Left lung (tissue), 4 donors: ENCODE measurements at regions not wholly inside any gene's neighbourhood (a gene's known extent, or its start where the extent isn't known, plus 50 kb on each side); places are given as distances from the start of the nearest gene placed in this dataset.
"Not testable (repeated sequence)": the region's sequence is repeated elsewhere in the genome, so short reads cannot be mapped to it uniquely, and the experiment has no call there.

Source experiments
- ATAC-seq: fragments of 200-7000 bp; cut with Tn5 transposase; one replicate; pipeline ENCODE4 v1.9.1; 2020; ENCODE audit warnings: moderate library complexity
- DNase-seq, 4 donors: peaks; one replicate each; pipeline ENCODE4 v3.0.0-alpha.2; 2013 to 2020
- H3K27ac ChIP-seq, 2 donors: fragments of 200-600 bp; sonication (generic) in 1 of 2; one replicate each; pipeline versions ENCODE4 v1.5.0 to v1.8.0; 2020 to 2021
- H3K27me3 ChIP-seq, 2 donors: fragments of 200-600 bp; sonication (generic) in 1 of 2; one replicate each; pipeline versions ENCODE4 v1.5.0 to v1.8.0; 2020 to 2021
- H3K36me3 ChIP-seq, 2 donors: fragments of 200-600 bp; sonication (generic) in 1 of 2; one replicate each; pipeline versions ENCODE4 v1.5.0 to v1.8.0; 2020 to 2021
- H3K4me1 ChIP-seq, 2 donors: fragments of 200-600 bp; one replicate each; pipeline ENCODE4 v1.8.0; 2021
- H3K4me3 ChIP-seq, 2 donors: fragments of 200-600 bp; sonication (generic) in 1 of 2; one replicate each; pipeline versions ENCODE4 v1.5.0 to v1.8.0; 2020 to 2021; ENCODE audit warnings: mild to moderate bottlenecking in 1 of 2
- H3K9me3 ChIP-seq, 2 donors: fragments of 200-600 bp; sonication (generic) in 1 of 2; one replicate each; pipeline versions ENCODE4 v1.5.0 to v1.8.0; 2020 to 2021
- CTCF ChIP-seq, 2 donors: fragments of 200-600 bp; sonication (generic) in 1 of 2; IDR thresholded peaks; one replicate each; pipeline versions ENCODE4 v1.5.0 to v1.8.0; 2021; ENCODE audit warnings: antibody characterized with exemption in 2 of 2
- intact Hi-C, 2 donors: fragments of 100-400 bp; cut with DNase I; formaldehyde crosslinking; loops; one replicate each; pipeline versions ENCODE4 v1.11.2 to v1.14.2; 2022
- donor health status: DM: no; HTN: yes; CAD: no.
- donor health status: DM: no; HTN: no; CAD: no.

- ATAC-seq (no peak), DNase-seq (no peak)
- Histone ChIP-seq H3K36me3 (no peaks in the 10 kb centered on the region), H3K4me3 (no peak overlapping the region), H3K27ac (no peak overlapping the region), H3K4me1 (no peaks in the 10 kb centered on the region), H3K9me3 (no peaks in the 10 kb centered on the region), H3K27me3 (peaks cover 0 to 12% of the 10 kb centered on the region in 2 donors)
- TF ChIP-seq CTCF (IDR thresholded peaks at IDR 0.05): no peak
- intact Hi-C loops: no loop called here
Observed at GRCh38 chrX:114450911-114451310, 133.0 kb upstream of the HTR2C start.

GRCh38 chrX:114451397-114451796 lies 132.5 kb upstream of the HTR2C start:
- Histone ChIP-seq H3K27me3 (peaks cover 0 to 12% of the 10 kb centered on the region in 2 donors), H3K4me1 (no peaks in the 10 kb centered on the region), H3K36me3 (no peaks in the 10 kb centered on the region), H3K27ac (no peak overlapping the region), H3K4me3 (no peak overlapping the region), H3K9me3 (no peaks in the 10 kb centered on the region)
- DNase-seq (no peak), ATAC-seq (no peak)
- TF ChIP-seq CTCF (IDR thresholded peaks at IDR 0.05): no peak
- intact Hi-C loops: no loop called here

GRCh38 chrX:114462266-114462665 lies 121.6 kb upstream of the HTR2C start:
- no peak for ATAC-seq
- H3K27ac ChIP-seq: no peak overlapping the region
- no peak overlapping the region for H3K4me3 ChIP-seq
- no peaks in the 10 kb centered on the region for H3K4me1 ChIP-seq
- H3K36me3 ChIP-seq: no peaks in the 10 kb centered on the region
- intact Hi-C loops: no loop called here
- DNase-seq: no peak
- TF ChIP-seq CTCF (IDR thresholded peaks at IDR 0.05): no peak
- no peaks in the 10 kb centered on the region for H3K27me3 ChIP-seq
- H3K9me3 ChIP-seq: no peaks in the 10 kb centered on the region

- H3K4me3 ChIP-seq: no peak overlapping the region
- no peaks in the 10 kb centered on the region for H3K9me3 ChIP-seq
- intact Hi-C loops: no loop called here
- no peak for TF ChIP-seq CTCF (IDR thresholded peaks at IDR 0.05)
- no peak overlapping the region for H3K27ac ChIP-seq
- H3K4me1 ChIP-seq: no peaks in the 10 kb centered on the region
- no peaks in the 10 kb centered on the region for H3K27me3 ChIP-seq
- ATAC-seq (no peak), DNase-seq (no peak)
- no peaks in the 10 kb centered on the region for H3K36me3 ChIP-seq
Observed at GRCh38 chrX:114465689-114466088, 118.2 kb upstream of the HTR2C start.

GRCh38 chrX:114472008-114472407 lies 111.9 kb upstream of the HTR2C start:
- H3K9me3 ChIP-seq, H3K27me3 ChIP-seq, H3K27ac ChIP-seq, H3K36me3 ChIP-seq, H3K4me3 ChIP-seq, DNase-seq, ATAC-seq, intact Hi-C loops, H3K4me1 ChIP-seq: not testable (repeated sequence)

- no peak overlapping the region for H3K4me3 ChIP-seq
- no peaks in the 10 kb centered on the region for H3K4me1 ChIP-seq
- no peak for ATAC-seq
- H3K27me3 ChIP-seq: peaks cover 0 to 4% of the 10 kb centered on the region in 2 donors
- H3K9me3 ChIP-seq: no peaks in the 10 kb centered on the region
- TF ChIP-seq CTCF (IDR thresholded peaks at IDR 0.05): no peak
- no peaks in the 10 kb centered on the region for H3K36me3 ChIP-seq
- no peak overlapping the region for H3K27ac ChIP-seq
- DNase-seq: no peak
- intact Hi-C loops: no loop called here
Observed at GRCh38 chrX:114472788-114473187, 111.1 kb upstream of the HTR2C start.
